AG20443 (cell line): ENCODE measurements at regions not wholly inside any gene's neighbourhood (a gene's known extent, or its start where the extent isn't known, plus 50 kb on each side); places are given as distances from the start of the nearest gene placed in this dataset.

Experiments used
- DNase-seq: peaks from one replicate; pipeline ENCODE4 v3.0.0; 2012; ENCODE audit warnings: low spot score, mixed read lengths

DNA sequence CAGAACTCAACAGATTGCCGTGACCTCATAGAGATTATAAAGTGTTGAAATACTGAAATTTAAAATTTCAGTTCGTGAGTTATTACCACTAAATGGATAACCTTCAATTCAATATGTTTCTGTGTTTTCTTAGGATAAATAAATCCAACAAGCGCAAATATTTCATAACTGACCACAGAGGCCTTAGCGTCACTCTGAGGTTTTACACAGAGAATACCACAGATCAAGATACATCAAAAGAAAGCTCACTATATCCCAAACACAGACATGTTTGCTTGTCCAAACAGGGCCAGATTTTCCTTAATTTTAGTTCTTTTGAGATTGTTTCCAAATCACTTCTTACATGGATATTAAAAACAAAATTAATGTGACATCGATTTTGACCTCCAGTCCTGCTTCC lies 235.8 kb downstream of the EFNB2 start:
- no peak for DNase-seq

- DNase-seq = no peak
Observed at GRCh38 chr13:106297283-106297682, 238.2 kb downstream of the EFNB2 start.

- no peak for DNase-seq
Observed at GRCh38 chr13:106296723-106297122, 238.7 kb downstream of the EFNB2 start.

DNA sequence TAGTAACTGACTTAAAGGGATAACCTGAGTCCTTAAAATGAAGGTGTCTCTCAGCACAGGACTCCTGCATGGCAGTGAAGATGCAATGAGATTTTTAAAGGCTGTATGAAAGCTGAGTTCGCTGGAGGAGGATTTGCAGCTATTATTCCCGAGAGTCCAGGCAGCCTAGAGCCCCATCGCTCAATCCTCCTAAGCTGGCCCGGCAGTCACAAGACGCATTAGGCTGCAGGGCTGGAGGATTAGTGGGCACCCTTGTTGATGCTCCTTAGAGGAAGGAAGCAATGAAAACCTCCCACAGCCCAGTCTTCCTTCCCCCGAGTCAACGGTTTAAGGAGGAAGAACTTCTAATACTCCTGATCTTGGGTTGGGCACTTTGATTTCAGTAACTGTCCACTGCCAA lies 239.5 kb downstream of the EFNB2 start:
- no peak for DNase-seq

GRCh38 chr13:106291006-106291405 lies 244.5 kb downstream of the EFNB2 start:
- peak; percentile 58 for DNase-seq

GRCh38 chr13:106287351-106287750 lies 248.1 kb downstream of the EFNB2 start:
- no peak for DNase-seq

DNA sequence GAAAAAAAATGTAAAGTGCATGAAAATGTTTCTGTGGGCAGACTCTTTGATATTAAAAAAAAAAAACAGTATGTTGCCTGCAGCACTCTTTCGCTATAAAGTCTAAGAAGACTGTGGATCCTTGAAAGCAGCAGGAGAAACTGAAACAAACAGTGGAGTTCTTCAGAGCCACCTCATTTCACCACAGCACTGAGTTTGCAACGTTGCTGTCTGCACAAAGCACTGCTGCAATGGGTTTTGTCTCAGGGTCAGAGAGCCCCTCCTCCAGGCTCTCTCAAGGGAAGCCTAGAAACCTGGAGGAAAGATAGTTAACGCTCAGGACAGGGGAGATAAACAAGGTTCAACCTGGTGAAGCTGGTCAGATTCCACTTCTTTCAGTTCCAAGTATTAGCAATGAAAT lies 248.7 kb downstream of the EFNB2 start:
- no peak for DNase-seq

GRCh38 chr13:106284358-106284757 lies 251.1 kb downstream of the EFNB2 start:
- DNase-seq = no peak

- DNase-seq = no peak
Observed at GRCh38 chr13:106281426-106281825, 254.0 kb downstream of the EFNB2 start.

- no peak for DNase-seq
Observed at GRCh38 chr13:106277484-106278154, 257.8 kb downstream of the EFNB2 start.

GRCh38 chr13:106276876-106277275 lies 258.6 kb downstream of the EFNB2 start:
- DNase-seq = no peak

GRCh38 chr13:106275446-106276032 lies 259.9 kb downstream of the EFNB2 start:
- no peak for DNase-seq

DNA sequence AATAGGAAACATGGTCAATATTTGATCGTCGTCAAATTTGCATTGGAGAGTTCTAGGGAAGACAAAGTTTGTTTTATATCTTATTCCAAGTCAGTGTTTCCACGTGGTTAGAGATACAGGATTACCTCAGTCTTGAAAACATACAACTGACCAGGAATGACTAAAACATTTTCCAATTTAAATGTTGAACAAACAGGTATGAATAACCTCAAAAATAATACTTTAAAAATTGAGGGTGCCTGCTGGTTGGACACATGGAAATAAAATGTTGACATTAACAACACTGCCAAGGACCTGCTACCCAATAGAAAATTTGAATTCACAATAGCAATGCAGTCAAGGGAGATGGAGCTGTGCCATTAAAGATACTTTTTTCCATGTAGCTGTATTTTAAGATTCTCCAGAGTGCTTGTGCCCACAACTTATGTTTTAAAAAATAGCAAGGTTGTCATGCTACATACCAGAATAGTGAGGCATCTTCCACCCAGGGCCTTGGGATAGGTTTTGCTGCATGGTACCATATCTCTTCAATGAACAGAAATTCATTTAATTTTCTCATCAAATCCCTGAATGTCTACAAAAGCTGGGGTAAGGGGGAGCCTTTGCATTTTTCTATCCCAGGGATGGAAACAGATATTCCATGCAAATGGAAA lies 260.8 kb downstream of the EFNB2 start:
- DNase-seq = peak; percentile 25

GRCh38 chr13:106263801-106264200 lies 271.7 kb downstream of the EFNB2 start:
- no peak for DNase-seq

GRCh38 chr13:106262886-106263285 lies 272.6 kb downstream of the EFNB2 start:
- no peak for DNase-seq

- DNase-seq = no peak
Observed at GRCh38 chr13:106261450-106261849, 274.0 kb downstream of the EFNB2 start.

DNA sequence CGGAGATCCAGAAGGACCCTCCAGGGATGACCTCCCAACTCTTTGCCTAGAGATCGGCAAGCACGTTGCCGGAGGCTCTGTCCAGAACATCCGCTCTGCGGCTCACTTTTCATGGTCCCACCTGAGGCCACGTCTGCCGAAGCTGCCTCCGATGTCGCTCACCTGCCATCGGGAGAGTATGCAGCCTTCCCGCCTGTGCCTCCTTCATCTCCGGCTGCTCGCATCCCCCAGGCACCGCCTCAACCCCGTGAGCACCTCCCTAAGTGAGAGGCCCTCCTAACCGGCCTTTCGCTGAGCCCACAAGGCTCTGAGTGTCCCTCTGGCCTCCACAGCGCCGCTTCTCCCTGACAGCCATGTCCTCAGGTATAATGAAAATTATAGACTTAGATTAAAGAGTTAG lies 275.1 kb downstream of the EFNB2 start:
- DNase-seq = no peak

GRCh38 chr13:106259928-106260327 lies 275.5 kb downstream of the EFNB2 start:
- DNase-seq = no peak

DNA sequence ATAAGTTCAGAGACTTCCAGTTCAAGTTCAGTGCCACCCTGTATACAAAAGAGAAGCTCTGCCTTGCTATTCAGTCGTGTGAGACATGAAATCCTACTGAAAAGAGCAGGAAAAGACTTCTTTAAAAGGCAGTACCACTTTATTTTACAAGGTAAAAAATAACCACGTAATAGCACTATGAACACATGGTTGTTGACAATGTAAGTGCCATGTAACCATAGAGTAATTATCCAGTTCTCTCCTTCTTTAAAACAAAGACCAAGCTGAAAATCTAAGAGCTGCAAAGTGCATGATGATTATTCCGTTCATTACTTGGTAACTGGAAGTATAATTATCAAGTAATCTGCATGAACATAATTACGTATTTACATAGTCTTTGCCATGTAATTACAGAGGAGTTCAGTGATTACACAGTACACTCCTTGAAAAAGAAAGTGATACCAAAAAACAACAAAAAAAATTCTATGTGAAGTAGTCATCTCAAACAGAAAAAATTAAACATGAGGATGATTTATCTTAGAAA lies 288.7 kb downstream of the EFNB2 start:
- no peak for DNase-seq

- DNase-seq = no peak
Observed at GRCh38 chr13:106246242-106246641, 289.2 kb downstream of the EFNB2 start.

DNA sequence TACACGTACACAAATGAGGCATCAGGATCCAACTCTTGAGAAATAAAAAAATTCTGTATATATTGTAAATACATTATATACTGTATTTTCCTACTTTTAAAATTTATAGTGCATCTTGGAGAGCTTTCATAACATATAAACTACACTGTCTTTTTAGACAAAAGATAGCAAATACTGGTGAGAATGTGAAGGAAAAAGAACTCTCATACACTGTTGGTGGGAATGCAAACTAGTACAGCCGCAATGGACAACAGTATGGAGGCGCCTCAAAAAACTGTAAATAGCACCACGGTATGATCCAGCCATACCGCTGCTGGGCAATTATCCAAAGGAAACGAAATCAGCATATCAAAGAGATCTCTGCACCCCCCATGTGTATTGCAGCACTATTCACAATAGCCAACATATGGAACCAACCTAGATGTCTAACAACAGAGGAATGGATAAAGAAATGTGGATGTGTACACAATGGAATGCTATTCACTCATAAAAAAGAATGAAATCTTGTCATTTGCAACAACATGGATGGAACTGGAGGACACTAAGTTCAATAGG lies 292.4 kb downstream of the EFNB2 start:
- no peak for DNase-seq

GRCh38 chr13:106241974-106242953 lies 293.2 kb downstream of the EFNB2 start:
- DNase-seq = no peak
